Small intestine (tissue), 7 donors: ENCODE measurements at regions not wholly inside any gene's neighbourhood (a gene's known extent, or its start where the extent isn't known, plus 50 kb on each side); places are given as distances from the start of the nearest gene placed in this dataset.

Experiments
- DNase-seq, 2 donors: peaks; one replicate each; pipeline versions ENCODE4 v3.0.0 to v3.0.0-alpha.2; 2013
- FAIRE-seq: peaks from 2 replicates; lab custom pipeline; 2012; peaks lifted over from hg19 to GRCh38; lab: Jason Lieb, UNC
- H3K27ac ChIP-seq, 3 donors: one replicate each; pipeline ENCODE4 v1.5.1; 2013; ENCODE audit warnings: low read length in 2 of 3, mild to moderate bottlenecking in 2 of 3, control low read depth in 1 of 3, inconsistent platforms in 1 of 3, low read depth in 1 of 3, moderate library complexity in 1 of 3
- H3K27me3 ChIP-seq, 3 donors: one replicate each; pipeline ENCODE4 v1.6.1; 2013; ENCODE audit warnings: low read length in 3 of 3, inconsistent platforms in 1 of 3; ENCODE audit not compliant: control insufficient read depth in 3 of 3, insufficient read depth in 3 of 3
- H3K36me3 ChIP-seq, 3 donors: one replicate each; pipeline ENCODE4 v1.6.1; 2013; ENCODE audit warnings: low read length in 3 of 3, inconsistent platforms in 1 of 3, low read depth in 1 of 3, mild to moderate bottlenecking in 1 of 3, moderate library complexity in 1 of 3; ENCODE audit not compliant: control insufficient read depth in 3 of 3, insufficient read depth in 2 of 3
- H3K4me1 ChIP-seq, 3 donors: one replicate each; pipeline ENCODE4 v1.6.1; 2013; ENCODE audit warnings: low read length in 2 of 3, inconsistent platforms in 1 of 3, low read depth in 1 of 3, mild to moderate bottlenecking in 1 of 3, moderate library complexity in 1 of 3; ENCODE audit not compliant: control insufficient read depth in 3 of 3, insufficient read depth in 2 of 3
- H3K4me3 ChIP-seq, 3 donors: one replicate each; pipeline ENCODE4 v1.5.1; 2013; ENCODE audit warnings: low read length in 3 of 3, control low read depth in 1 of 3, inconsistent platforms in 1 of 3, low read depth in 1 of 3, mild to moderate bottlenecking in 1 of 3, moderate library complexity in 1 of 3
- H3K9me3 ChIP-seq, 2 donors: one replicate each; pipeline ENCODE4 v1.6.1; 2013; ENCODE audit warnings: low read depth in 1 of 2, low read length in 1 of 2; ENCODE audit not compliant: control insufficient read depth in 2 of 2, insufficient read depth in 1 of 2
- WGBS, 3 donors: extraction: QIAGEN DNeasy Blood & Tissue Kit; methylation state at CpG; one replicate each; pipeline ENCODE4 v1.1.7; 2013; 5-methylcytosine and 5-hydroxymethylcytosine counted together
- donor health status: healthy with polysubstance abuse.
- donor health status: control.
- donor health status: control.
- donor health status: Bipolar disorder and iron deficiency.
- donor health status: healthy.

- WGBS, 3 donors: 17 to 20% (median 20%) methylated on average over 3 of the region's 3 CpGs
- FAIRE-seq (no peak), DNase-seq (peak; percentile 20 to 39)
- no peaks in the 10 kb centered on the region for H3K27me3 ChIP-seq
- H3K27ac ChIP-seq: no peak overlapping the region
- H3K4me1 ChIP-seq: no peaks in the 10 kb centered on the region
- H3K4me3 ChIP-seq: no peak overlapping the region
- no peaks in the 10 kb centered on the region for H3K9me3 ChIP-seq
- H3K36me3 ChIP-seq: no peaks in the 10 kb centered on the region
Observed at GRCh38 chr3:158918008-158918407, 116.2 kb downstream of the MFSD1 start.

DNA sequence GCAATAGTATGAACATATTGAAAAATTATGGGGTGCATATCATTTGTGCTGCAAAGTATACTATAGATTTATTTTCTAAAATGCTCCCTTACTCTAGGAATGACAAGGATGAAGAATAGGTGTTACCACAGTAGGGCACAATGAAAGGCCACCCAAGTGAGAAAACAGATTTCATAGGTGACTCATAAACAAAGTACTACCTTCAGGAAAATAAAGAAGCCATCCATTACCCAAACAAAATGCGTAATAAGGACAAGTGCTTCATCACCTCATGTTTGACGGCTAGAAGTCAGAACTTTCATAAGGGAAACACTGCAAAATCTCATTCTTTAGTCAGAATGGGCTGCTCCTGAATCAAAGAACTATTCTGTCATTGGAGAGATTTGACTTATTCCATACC, 116.6 kb downstream of the MFSD1 start:
- FAIRE-seq: no peak
- no peak for DNase-seq
- Histone ChIP-seq H3K4me3 (no peak overlapping the region), H3K36me3 (no peaks in the 10 kb centered on the region), H3K27me3 (no peaks in the 10 kb centered on the region), H3K9me3 (no peaks in the 10 kb centered on the region), H3K4me1 (no peaks in the 10 kb centered on the region), H3K27ac (no peak overlapping the region)
- WGBS, 3 donors: 91 to 94% (median 93%) methylated on average over 2 of the region's 2 CpGs

DNA sequence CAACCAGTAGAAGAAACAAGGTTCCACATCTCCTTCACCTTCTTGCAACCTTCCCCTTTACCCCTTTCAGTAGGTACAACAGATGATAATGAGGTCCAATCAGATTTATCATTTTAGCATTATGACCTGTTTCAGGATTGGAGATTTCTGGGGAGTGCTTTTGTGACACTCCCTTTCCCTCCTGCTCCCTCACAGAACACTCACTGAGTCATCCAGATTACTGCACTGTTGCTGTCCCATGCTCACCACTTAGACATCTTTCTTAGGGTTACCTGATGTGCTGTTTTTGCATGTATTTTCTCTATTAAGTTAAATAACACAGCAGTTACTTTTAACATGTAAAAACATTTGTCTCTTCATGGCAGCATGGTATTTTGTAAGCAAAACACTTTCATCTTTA, 118.5 kb downstream of the MFSD1 start:
- no peaks in the 10 kb centered on the region for H3K4me1 ChIP-seq
- H3K27ac ChIP-seq: no peak overlapping the region
- FAIRE-seq: no peak
- no peaks in the 10 kb centered on the region for H3K36me3 ChIP-seq
- H3K9me3 ChIP-seq: no peaks in the 10 kb centered on the region
- H3K4me3 ChIP-seq: no peak overlapping the region
- no peaks in the 10 kb centered on the region for H3K27me3 ChIP-seq
- no peak for DNase-seq

- Histone ChIP-seq H3K4me3 (no peak overlapping the region), H3K36me3 (no peaks in the 10 kb centered on the region), H3K27me3 (no peaks in the 10 kb centered on the region), H3K9me3 (no peaks in the 10 kb centered on the region), H3K4me1 (no peaks in the 10 kb centered on the region), H3K27ac (no peak overlapping the region)
- WGBS, 3 donors: 65 to 69% (median 66%) methylated on average over 5 of the region's 5 CpGs
- DNase-seq: no peak
- FAIRE-seq: no peak
Observed at GRCh38 chr3:158925021-158925420, 123.2 kb downstream of the MFSD1 start.

DNA sequence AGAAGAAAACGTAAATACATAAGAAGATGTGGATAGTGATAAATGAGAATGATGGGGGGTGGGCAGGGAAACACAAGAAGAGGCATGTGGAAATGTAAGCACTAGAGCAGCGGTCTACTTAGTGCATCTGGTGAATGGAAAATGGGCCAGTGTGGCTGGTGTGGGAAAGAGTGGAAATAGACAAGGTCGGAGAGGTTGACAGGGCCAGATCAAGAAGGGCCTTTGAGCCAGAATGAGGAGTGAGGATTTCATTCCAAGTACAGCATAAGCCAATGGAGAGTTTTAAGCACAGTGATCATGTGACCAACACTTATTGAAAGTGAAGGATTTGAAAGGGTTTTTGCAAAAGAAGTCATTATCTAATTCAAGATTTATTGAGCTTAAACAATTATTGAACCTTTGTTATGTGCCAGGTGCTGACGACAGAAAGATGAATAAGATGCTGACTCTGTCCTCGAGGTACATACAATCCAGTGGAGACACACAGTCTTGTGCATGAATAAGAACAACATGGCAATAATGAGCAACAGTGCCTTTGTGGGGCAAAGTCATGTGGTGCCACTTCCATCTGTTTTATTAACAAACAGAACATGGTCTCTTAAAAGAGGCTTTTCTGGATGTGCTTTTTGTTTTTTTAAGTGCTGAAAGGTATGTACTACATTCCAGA, 124.1 kb downstream of the MFSD1 start:
- no peak overlapping the region for H3K27ac ChIP-seq
- FAIRE-seq (no peak), DNase-seq (no peak)
- no peaks in the 10 kb centered on the region for H3K27me3 ChIP-seq
- no peaks in the 10 kb centered on the region for H3K36me3 ChIP-seq
- 57 to 62% (median 60%) methylated on average over 5 of the region's 5 CpGs for WGBS, 3 donors
- no peak overlapping the region for H3K4me3 ChIP-seq
- no peaks in the 10 kb centered on the region for H3K9me3 ChIP-seq
- H3K4me1 ChIP-seq: no peaks in the 10 kb centered on the region

DNA sequence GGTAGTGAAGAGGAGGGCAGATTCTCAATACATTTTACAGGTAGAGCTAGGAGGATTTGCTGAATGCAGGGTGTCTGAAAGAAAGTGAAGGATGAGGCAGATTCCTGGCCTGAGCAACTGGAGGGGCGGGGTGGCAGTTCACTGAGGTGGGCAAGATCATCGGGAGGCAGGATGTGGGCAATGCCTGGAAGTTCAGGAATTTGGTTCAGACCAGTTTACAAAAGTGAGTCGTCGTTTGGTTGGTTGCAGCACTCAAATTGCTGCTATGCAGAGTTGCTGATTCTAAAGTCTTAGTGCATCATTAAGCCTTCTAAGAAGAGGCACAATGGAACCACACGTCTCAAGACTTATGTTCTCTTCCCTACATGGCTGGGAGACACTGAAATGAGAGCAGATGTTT, 134.0 kb downstream of the MFSD1 start:
- Histone ChIP-seq H3K36me3 (no peaks in the 10 kb centered on the region), H3K4me3 (no peak overlapping the region), H3K4me1 (no peaks in the 10 kb centered on the region), H3K27me3 (no peaks in the 10 kb centered on the region), H3K9me3 (no peaks in the 10 kb centered on the region), H3K27ac (no peak overlapping the region)
- FAIRE-seq: no peak
- 61 to 77% (median 62%) methylated on average over 5 of the region's 5 CpGs for WGBS, 3 donors
- DNase-seq: no peak

GRCh38 chr3:158936530-158937113, 134.8 kb downstream of the MFSD1 start:
- no peak for FAIRE-seq
- no peaks in the 10 kb centered on the region for H3K27me3 ChIP-seq
- no peak overlapping the region for H3K27ac ChIP-seq
- WGBS, 3 donors: 79 to 85% (median 83%) methylated on average over 12 of the region's 12 CpGs
- no peak for DNase-seq
- H3K9me3 ChIP-seq: no peaks in the 10 kb centered on the region
- H3K4me3 ChIP-seq: no peak overlapping the region
- no peaks in the 10 kb centered on the region for H3K4me1 ChIP-seq
- H3K36me3 ChIP-seq: no peaks in the 10 kb centered on the region

GRCh38 chr3:158950178-158950901, 148.5 kb downstream of the MFSD1 start:
- DNase-seq (no peak), FAIRE-seq (no peak)
- Histone ChIP-seq H3K36me3 (no peaks in the 10 kb centered on the region), H3K27ac (no peak overlapping the region), H3K9me3 (no peaks in the 10 kb centered on the region), H3K4me3 (no peak overlapping the region), H3K27me3 (no peaks in the 10 kb centered on the region), H3K4me1 (no peaks in the 10 kb centered on the region)
- 84 to 86% (median 86%) methylated on average over 8 of the region's 8 CpGs for whole genome bisulfite sequencing, 3 donors
